Stimulated activated CD8-positive, alpha-beta memory T cell treated with anti-CD3 and anti-CD28 coated beads, Interleukin-4, amount 100 ng/mL, for 4 hours (primary cell): ENCODE measurements at regions not wholly inside any gene's neighbourhood (a gene's known extent, or its start where the extent isn't known, plus 50 kb on each side); places are given as distances from the start of the nearest gene placed in this dataset.

Source experiments
- DNase-seq, 2 donors: peaks; one replicate each; pipeline ENCODE4 v3.0.0-alpha.2; 2020; ENCODE audit warnings: low read depth in 2 of 2, low spot score in 1 of 2

GRCh38 chr18:57991552-57991951, 52.5 kb upstream of the NEDD4L start:
- no peak for DNase-seq

DNA sequence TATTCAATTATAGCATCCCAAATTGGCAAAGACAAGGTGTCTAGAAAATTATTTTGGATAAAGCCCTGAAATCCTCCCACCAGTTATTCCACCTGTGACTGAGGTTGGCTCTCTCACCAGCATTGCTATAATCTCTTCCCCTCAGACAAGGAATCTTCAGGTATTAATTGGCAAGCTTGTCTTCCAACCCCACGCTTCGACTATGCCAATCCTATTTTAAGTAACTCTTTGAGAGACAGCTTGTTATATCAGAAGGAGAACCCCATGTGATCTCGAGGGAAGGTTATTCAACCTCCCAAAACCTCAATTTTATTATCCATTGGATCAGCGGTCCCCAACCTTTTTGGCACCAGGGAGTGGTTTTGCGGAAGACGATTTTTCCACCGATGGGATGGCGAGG, 54.5 kb upstream of the NEDD4L start:
- no peak for DNase-seq

GRCh38 chr18:57984490-57985115, 59.4 kb upstream of the NEDD4L start:
- no peak for DNase-seq

DNA sequence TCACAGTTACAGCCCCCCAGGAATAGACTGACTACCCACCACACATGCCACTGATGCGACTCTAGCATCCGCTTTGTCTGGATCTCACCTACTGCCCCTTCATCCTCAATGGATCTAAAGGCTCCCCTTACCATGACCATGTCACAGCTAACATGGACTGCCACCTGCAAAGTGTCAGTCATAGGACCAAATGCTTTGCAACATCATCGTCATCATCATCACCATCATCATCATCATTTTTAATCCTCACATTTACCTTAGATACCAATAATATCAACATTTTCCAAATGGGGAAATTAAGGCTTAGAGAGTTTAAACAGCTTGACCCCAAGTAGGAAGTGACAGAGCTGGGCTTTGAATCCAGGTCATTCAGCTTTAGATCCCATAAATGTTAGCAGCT, 60.1 kb upstream of the NEDD4L start:
- DNase-seq = no peak

DNA sequence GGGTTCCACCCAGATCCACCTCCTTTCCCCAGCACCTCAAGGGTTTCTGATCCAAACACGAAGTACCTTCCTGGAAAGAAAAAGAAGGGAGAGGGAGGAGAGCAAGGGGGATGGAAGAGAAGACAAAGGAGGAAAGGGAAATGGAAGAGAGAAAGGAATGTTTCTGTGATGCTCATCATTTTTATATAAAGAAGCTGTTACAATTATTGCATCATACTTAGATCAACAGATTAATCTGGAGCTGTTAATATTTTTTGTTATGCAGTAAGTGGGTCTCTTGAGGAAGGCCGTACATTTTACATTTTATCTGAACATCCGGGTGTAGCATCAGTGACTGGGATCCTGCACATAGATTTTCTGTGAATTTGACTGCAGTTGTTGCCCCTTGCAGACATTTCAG, 60.6 kb upstream of the NEDD4L start:
- no peak for DNase-seq

GRCh38 chr18:57982372-57983021, 61.5 kb upstream of the NEDD4L start:
- no peak for DNase-seq

DNA sequence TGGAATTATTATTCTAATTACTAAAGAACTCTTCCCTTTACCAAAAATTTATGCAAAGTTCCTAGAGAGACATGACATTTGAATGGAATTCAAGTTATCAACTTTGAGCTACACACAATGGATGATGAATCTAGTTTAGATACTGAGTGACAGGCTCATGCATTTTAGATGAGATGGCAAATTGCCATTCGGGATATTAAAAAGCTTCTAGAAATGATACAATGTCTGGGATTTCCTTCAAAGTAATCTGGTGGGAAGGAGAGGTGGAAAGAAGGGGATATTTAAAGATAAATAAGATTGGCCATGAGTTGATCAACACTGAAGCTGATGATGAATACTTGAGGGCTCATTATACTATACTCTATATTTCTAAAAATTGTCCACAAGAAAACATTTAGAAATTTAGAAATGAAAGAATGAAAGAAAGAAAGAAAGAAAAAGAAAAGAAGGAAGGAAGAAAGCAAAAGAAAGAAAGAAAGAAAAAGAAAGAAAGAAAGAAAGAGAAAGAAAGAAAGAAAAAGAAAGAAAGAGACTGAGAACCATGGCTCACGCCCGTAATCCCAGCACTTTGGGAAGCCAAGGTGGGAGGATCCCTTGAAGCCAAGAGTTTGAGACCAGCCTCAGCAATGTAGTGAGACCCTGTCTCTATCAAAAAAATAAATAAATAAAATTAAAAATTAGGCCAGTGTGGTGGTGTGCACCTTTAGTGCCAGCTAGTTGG, 62.6 kb upstream of the NEDD4L start:
- DNase-seq = no peak

GRCh38 chr18:57980573-57981307, 63.3 kb upstream of the NEDD4L start:
- no peak for DNase-seq

DNA sequence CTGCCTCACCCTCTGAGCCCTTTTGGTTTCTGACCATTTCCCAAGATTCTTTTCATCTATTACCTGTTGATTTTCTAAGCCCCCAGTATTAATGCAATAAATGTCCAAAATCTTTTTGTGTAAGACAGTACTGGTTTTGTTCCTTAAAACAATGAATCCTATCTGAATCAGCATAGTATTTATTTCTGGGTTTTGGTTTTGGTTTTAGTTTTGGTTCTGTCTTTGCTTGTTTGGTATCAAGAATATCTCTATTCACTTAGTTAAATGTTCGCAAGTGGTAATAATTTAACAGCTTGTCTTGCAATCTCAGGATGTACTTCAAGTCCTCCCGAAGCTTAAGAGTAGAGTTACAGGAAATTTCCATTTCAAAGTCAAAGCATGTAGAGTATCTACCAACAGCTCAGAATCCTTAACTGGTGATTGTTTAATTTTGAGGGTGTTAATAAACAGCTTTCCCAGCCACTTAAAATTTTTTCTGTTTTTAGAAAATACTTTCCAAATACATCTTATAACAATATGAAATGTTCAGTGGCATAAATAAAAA, 67.7 kb upstream of the NEDD4L start:
- no peak for DNase-seq

- no peak for DNase-seq
Observed at GRCh38 chr18:57975805-57976204, 68.2 kb upstream of the NEDD4L start.

DNA sequence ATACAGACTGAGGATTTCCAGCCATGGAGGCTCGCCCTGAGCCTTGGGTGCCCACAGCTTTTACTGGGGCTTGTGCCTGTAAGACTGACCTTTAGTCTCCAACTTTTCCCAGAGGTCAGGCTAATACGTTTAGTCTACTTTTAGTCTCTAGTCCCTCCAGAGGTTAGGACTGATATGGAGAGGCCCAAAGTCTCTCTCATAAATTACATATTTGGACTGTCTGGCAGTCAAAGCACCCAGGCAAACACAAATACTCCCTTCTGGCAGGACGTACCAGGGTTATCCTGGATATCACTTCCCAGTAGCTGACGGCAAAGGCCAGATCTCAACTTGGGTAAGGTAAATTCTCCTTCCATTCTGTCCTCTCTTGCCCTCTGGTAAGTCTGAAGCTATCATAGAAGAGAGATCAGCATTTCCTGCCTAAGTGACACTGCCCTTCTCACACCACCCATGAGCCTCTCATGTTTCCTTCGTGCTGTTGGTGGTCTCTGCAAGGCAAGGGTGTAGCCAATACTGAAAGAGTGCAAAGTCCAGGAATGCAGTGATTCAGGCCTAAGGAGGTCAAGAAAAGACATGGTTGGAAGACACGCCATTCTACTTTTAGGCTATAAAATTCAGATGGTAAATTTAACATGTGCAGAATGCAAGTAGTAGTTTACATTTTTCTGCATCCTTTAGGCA, 69.3 kb upstream of the NEDD4L start:
- DNase-seq = no peak

- DNase-seq = no peak
Observed at GRCh38 chr18:57973889-57974288, 70.1 kb upstream of the NEDD4L start.

GRCh38 chr18:57970356-57971095, 73.5 kb upstream of the NEDD4L start:
- no peak for DNase-seq

DNA sequence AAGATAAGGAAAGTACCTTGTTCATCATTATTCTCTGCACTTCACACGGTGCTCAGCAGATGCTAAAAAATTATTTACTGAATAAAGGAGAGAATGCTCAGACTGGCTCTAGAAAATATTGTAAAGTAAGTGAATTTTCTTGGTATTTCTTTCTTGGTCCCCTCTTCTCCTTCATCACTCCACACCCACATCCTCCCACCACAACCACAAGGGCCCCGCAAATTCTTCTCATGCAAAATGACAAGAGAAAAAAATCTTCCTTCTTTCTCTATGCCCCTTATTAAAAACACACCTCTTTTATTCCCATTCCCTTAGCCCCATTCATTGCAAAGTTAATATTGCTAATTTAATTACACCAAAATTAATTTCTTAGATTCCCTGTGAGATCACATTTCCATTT, 74.2 kb upstream of the NEDD4L start:
- no peak for DNase-seq

DNA sequence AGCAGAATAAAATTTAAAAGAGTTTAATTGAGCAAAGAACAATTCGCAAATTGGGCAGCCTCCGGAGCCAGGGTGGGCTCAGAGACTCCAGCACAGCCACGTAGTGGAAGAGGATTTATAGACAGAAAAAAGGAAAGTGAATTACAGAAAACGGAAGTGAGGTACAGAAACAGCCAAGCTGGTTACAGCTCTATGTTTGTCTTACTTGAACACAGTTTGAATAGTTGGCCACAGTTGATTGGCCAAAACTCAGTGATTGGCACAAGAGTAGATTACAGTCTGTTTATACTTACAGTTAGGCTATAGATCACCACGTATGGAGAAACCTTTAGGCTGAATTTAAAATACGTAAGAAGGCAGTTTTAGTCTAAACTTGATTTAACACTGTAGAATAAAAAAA, 78.8 kb upstream of the NEDD4L start:
- no peak for DNase-seq

- no peak for DNase-seq
Observed at GRCh38 chr18:57961876-57962505, 82.0 kb upstream of the NEDD4L start.

GRCh38 chr18:57961411-57961810, 82.6 kb upstream of the NEDD4L start:
- no peak for DNase-seq

DNA sequence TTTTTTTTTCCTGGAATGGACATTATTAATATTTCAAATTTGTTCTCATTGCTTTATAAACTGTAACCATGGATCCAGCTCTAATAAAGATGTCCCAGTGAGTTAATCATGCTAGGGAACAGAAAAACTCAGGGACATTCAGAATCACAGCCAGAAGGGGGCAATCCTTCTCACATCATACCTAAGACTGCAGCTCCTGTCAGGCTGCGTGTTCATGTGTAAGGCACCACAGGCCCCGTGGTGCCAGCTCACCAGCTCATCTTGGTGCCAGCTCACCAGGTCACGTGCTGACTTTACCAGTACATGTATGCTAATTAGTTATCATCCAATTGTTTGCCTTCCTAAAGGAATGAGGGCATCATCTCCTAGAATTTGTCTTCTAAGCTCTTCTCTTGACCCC, 84.7 kb upstream of the NEDD4L start:
- DNase-seq = no peak

DNA sequence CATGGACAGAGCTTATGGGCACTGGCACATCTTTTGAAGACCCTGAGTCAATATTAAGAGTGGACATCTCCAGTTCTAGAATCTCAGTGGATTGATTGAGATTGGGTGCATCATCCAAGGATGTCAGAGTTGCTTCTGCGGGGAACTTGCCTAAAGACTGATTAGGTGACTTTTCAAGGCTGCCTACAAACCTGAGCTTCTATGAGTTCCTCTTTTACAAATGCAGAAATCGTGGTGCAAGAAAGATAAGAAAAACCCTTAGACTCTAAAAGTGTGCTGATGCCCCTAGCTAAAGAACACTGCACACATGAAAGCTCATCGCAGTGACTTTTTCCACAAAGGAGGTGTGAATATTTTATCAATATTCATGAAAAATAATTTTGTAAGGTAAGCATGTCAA, 86.8 kb upstream of the NEDD4L start:
- DNase-seq = no peak

GRCh38 chr18:57956491-57956890, 87.5 kb upstream of the NEDD4L start:
- DNase-seq = no peak
